Stimulated activated CD4-positive, alpha-beta T cell treated with anti-CD3 and anti-CD28 coated beads, Interleukin-1b, Interleukin-23, amount 100 ng/mL, for 24 hours (primary cell): ENCODE measurements at regions not wholly inside any gene's neighbourhood (a gene's known extent, or its start where the extent isn't known, plus 50 kb on each side); places are given as distances from the start of the nearest gene placed in this dataset.
"Not testable (repeated sequence)": the region's sequence is repeated elsewhere in the genome, so short reads cannot be mapped to it uniquely, and the experiment has no call there.

Experiments used
- DNase-seq, 4 experiments: peaks; one replicate each; pipeline ENCODE4 v3.0.0-alpha.2; 2020; ENCODE audit warnings: low read depth in 4 of 4, low spot score in 1 of 4

DNA sequence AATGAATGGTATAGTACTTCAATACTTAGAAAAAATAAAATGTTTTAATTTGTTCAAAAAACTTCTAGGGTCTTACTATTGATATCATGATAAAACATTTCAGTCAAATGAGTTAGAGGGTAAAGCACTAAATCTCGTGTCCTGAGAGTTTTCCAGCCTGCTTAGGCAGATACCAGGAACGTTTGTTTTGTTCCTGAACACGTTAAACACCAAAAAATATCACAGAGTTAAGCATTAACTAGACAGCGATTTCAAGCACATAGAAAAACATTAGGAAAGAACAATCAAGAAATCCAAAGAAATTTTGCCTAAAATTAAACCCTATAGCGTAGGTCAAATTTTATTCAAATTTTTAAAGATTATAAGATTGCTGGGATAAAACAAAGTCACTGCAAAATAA, 204.6 kb upstream of the AGR3 start:
- DNase-seq = no peak

DNA sequence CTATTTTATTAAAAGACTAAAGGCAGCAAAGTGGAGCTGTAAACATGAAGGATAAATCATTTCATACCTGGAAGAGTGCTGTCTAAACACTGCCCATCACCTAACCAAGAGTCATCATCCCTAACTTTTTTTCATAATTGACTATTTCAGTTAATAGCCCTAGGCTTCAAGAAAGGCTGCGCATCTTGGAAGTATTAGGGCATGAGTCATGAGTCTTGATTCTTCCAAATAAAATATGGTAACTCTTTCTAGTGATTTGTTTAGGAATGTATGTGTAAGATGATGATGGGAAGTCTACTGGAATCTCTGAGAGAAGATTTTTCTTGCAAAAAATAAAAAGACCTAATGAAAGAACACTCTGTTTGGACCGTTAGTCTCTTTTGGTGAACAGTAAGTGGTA, 207.7 kb upstream of the AHR start:
- no peak for DNase-seq

- DNase-seq = no peak
These were observed 205.0 kb upstream of the AHR start for GRCh38 chr7:17093461-17093860.

GRCh38 chr7:17094963-17095574, 203.4 kb upstream of the AHR start:
- no peak for DNase-seq

DNA sequence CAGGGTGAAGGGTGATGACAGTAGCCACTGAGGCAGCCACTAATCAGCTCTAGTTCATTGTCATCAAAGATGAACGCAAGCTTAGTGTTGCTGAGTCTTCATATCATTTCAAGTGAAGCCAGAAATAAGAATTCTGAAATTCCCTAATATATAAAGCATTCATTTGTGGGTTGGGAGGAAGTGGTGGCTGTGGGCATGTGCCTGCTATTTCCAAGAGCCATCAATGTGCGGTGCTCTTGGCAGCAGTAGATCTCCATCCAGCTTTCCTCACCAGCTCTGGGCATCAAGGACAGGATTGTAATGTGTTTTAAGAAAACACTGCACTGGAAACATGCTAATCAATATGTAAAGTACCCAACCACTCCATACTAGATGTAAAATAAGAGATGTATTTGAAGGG, 202.5 kb upstream of the AHR start:
- no peak for DNase-seq

- no peak for DNase-seq
These were observed 200.7 kb upstream of the AHR start for GRCh38 chr7:17097668-17098297.

DNA sequence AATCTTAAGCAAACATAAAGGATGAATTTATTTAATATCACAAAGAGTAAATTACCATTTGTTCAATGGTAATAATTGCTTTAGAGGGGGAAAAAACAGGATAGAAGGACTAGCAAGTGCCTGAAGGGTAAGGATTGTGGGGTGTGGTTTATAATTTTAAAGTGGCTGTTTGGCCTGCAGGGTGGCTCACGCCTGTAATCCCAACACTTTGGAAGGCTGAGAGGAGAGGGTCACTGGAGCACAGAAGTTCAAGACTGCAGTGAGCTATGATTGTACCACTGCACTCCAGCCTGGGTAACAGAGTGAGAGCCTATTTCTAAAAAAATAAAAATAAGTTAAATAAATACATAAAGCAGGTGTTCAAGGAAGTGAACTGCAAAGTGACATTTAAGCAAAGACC, 199.9 kb upstream of the AHR start:
- no peak for DNase-seq

GRCh38 chr7:17099083-17099973, 199.1 kb upstream of the AHR start:
- DNase-seq = no peak

DNA sequence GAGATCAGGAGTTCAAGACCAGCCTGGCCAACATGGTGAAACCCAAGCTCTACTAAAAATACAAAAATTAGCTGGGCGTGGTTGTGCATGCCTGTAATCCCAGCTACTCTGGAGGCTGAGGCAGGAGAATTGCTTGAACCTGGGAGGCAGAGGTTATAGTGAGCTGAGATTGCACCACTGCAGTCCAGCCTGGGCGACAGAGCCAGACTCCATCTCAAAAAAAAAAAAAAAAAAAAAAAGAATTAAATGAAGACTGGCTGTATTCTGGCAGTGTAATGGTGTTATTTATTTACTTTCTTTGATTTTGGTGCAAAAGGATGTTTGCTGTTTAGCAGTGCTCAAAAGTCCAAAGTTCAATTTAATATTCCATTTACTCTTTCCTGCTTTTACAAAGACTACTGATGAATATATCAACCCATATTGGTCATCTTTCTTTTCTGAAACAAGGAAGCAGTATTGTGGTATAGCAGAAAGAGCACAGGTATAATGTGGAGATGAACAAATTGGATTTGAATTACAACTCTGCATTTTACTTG, 198.4 kb upstream of the AHR start:
- not testable (repeated sequence) for DNase-seq

DNA sequence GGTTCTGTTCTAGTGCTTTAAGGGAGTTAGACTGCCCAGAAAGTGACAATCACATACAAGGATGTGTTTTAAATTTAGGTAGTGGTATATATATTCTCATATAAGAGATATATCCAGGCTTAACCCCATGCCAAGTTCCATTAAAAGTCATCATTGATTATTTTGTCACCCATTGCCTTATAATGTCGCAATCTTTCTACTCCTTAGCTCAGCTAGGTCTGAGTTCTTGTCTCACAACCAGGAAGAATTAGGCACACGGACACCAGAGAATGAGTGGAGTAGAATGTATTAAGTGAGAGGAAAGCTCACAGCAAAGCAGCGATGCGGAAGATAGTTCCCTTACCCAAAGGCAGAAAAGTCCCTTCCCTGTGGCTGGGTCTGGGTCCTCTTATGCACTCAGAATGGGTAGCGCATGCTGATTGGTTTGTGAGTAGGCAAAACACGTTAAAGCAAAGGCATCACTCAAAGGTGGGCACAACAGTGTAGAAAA, 197.2 kb upstream of the AHR start:
- no peak for DNase-seq

DNA sequence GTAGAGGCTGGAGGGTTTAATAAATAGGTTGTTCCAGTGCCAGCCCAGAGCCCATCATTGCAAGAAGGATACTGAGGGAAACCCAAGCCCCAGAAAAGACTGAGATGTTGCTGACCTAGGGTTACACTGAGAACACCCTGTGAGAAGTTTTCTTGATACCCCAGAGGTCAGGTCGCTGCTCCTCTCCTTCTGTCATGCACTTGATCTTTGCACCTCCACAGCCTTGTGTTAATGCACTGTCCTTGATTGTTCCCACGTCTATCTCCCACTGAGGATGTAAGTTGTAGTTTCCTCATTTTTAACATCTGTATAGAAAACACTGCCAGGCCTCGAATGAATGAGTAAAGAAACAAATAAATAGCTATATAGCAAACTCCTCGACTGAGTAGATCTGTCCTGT, 195.3 kb upstream of the AHR start:
- no peak for DNase-seq

DNA sequence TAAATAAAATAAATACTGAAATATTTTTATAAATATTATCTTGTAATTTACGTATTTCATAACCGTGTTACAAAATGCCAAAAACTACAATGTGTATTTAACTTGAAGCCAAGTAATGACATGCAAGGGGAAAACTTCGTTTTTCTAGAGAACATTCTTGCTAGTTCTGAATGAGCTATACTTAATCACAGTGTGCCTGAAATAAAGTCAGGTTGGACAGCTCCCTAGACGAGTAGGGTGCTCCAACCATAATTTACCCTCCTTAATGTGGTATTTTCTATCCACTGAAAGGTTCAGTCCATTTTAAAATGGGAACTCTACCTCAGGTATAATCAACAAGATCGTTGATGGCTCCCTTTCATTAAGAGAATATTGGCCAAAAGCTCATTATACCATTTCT, 194.5 kb upstream of the AHR start:
- DNase-seq = no peak

GRCh38 chr7:17104419-17104818, 194.0 kb upstream of the AHR start:
- no peak for DNase-seq

DNA sequence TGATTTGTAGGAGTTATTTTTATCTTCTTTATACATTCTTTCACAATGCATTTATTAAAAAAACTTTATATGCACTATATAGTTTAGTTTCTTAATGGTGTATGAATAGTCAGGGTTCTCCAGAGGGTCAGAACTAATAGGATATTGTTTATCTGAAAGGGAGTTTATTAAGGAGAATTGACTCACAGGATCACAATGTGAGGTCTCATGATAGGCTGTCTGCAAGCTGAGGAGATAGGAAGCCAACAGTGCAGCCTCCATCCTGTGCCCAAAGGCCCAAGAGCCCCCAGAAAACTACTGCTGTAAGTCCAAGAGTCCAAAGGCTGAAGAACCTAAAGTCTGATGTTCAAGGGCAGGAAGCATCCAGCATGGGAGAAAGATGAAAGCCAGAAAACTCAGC, 192.8 kb upstream of the AHR start:
- DNase-seq = no peak

DNA sequence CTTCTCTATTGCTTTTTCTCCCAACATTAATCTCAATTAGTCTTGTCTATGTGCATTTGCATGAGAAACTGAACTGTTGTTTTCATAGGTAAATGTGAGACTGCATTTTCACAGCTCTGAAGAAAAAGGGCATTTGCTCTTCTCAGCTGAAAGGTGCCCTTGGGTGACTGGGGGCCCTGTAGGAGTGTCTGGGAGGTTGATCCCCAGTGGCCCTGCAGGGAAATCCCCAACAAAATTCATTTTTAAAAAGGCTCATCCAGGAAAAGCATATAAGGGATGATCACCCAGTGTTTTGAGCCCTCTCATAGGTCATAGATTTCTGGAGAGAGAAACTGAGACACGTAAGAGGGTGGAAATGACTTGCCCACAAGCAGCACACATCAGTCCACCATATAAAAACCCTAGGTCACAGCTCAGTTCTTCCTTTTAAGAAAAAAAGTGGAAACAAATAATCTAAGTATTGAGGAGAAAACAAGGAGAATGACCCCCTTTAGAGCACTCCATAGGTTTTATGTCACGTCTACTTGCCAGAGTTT, 190.3 kb upstream of the AHR start:
- no peak for DNase-seq

GRCh38 chr7:17109020-17109419, 189.4 kb upstream of the AHR start:
- DNase-seq = no peak

- not testable (repeated sequence) for DNase-seq
These were observed 184.7 kb upstream of the AHR start for GRCh38 chr7:17113770-17114169.

DNA sequence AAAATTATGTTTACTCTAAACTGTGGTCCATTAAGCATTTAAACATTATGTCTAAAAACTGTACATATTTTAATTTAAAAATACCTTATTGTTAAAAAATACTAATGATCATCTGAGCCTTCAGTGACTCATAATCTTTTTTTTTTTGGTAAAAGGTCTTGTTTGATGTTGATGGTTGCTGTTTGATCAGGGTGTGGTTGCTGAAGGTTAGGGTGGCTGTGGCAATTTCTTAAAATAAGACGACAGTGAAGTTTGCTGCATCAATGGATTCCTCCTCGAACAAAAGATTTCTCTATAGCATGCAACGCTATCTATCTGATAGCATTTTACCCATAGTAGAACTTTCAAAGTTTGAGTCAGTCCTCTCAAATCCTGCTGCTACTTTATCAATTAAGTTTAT, 180.0 kb upstream of the AHR start:
- no peak for DNase-seq

DNA sequence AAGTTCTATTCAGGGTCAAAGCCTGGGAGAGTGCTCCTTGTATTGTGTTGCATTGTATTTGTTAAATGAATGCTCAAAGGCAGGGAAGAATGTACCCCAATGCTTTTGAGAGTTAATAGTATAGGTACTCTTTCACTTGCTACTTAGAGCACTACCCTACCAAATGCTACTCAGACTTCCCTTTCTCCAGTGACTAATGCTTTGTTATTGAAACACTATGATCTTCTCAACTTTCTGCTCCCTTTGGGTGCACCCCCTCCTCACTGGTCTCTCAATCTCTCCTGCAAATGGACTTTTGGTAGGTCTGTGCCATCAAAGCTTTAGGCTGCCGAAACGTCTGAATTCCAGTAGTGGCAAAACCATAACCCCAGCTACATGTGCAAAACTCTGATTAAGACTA, 177.7 kb upstream of the AHR start:
- DNase-seq = no peak

DNA sequence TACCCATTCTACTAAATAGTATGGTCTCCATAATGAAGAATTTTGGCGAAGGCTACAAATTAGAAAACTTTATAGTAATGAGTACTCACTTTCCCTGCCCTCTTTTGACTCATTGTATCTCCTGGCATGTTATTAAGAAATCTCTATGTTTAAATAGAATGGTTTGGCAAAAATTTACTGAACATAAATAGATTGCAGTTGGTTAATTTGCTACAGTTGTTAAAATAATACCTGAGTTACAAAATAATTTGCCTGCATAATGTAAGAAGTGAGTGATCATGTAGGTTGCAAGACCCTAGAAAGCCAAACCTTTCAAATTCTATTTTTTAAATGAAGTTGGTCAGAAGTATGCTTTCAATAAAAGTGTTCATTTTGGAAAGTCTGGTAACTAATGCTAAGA, 176.8 kb upstream of the AHR start:
- no peak for DNase-seq

DNA sequence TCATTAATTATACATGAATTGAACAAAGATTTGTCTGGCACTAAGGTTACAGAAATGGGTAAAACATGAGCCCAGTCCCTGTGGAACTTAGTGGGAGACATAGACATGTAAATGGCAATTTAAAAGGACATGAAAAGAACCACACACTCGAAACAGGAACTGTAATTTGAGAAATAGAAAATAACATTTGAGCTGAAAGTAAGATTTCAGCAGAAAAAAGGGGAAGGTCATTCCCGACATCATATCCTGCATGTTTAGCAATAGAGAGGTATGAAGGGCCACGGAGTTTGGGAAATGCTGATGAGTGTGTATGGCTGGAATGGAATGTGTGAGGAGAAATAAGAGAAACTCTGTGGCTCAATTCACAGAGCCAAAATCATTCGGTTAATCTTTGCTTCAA, 175.4 kb upstream of the AHR start:
- no peak for DNase-seq
